ENCODE measurements at regions not wholly inside any gene's neighbourhood (a gene's known extent, or its start where the extent isn't known, plus 50 kb on each side); places are given as distances from the start of the nearest gene placed in this dataset.

- DNase-seq: peak in 3 of 7 donors; percentile 11 to 16 (median 12)
- TF ChIP-seq CTCF (IDR thresholded peaks at IDR 0.05): no peak
- TF ChIP-seq POLR2A (IDR thresholded peaks at IDR 0.05): no peak
- WGBS, 4 donors: 30 to 44% (median 38%) methylated on average over 10 of the region's 10 CpGs
- Histone ChIP-seq H3K9me3 (replicated peaks in 1 of 3) (no peaks in the 10 kb centered on the region), H3K27me3 (no peaks in the 10 kb centered on the region), H3K27ac (peak overlapping the region in 1 of 5 donors; percentile 29), H3K4me1 (replicated peaks in 1 of 2) (no peaks in the 10 kb centered on the region), H3K36me3 (replicated peaks in 1 of 2) (no peaks in the 10 kb centered on the region), H3K4me3 (no peak overlapping the region)
- intact Hi-C loops (cut with DNase I): no loop called here
These were observed 135.0 kb downstream of the FOXA2 start for GRCh38 chr20:22449188-22449973.

- intact Hi-C loops (cut with DNase I): no loop called here
- Histone ChIP-seq H3K27ac (no peak overlapping the region), H3K27me3 (no peaks in the 10 kb centered on the region), H3K9me3 (replicated peaks in 1 of 3) (no peaks in the 10 kb centered on the region), H3K4me3 (no peak overlapping the region), H3K36me3 (replicated peaks in 1 of 2) (no peaks in the 10 kb centered on the region), H3K4me1 (replicated peaks in 1 of 2) (no peaks in the 10 kb centered on the region)
- WGBS, 4 donors: 9 to 27% (median 11%) methylated on average over 1 of the region's 1 CpG
- TF ChIP-seq CTCF (IDR thresholded peaks at IDR 0.05) (no peak), POLR2A (IDR thresholded peaks at IDR 0.05) (no peak)
- DNase-seq: no peak
These were observed 137.0 kb downstream of the FOXA2 start for GRCh38 chr20:22447447-22447778.

GRCh38 chr20:22446613-22447446 lies 137.5 kb downstream of the FOXA2 start:
- H3K27me3 ChIP-seq: no peaks in the 10 kb centered on the region
- no peaks in the 10 kb centered on the region for H3K4me1 ChIP-seq (replicated peaks in 1 of 2)
- no peak overlapping the region for H3K4me3 ChIP-seq
- intact Hi-C loops (cut with DNase I): no loop called here
- no peak overlapping the region for H3K27ac ChIP-seq
- WGBS, 4 donors: 53 to 58% (median 54%) methylated on average over 5 of the region's 5 CpGs
- DNase-seq: peak in 2 of 7 donors; percentile 12 to 26
- TF ChIP-seq CTCF (IDR thresholded peaks at IDR 0.05) (no peak), POLR2A (IDR thresholded peaks at IDR 0.05) (no peak)
- no peaks in the 10 kb centered on the region for H3K9me3 ChIP-seq (replicated peaks in 1 of 3)
- no peaks in the 10 kb centered on the region for H3K36me3 ChIP-seq (replicated peaks in 1 of 2)

GRCh38 chr20:22442318-22442717 lies 142.1 kb downstream of the FOXA2 start:
- no peaks in the 10 kb centered on the region for H3K4me1 ChIP-seq (replicated peaks in 1 of 2)
- intact Hi-C loops (cut with DNase I): no loop called here
- H3K4me3 ChIP-seq: no peak overlapping the region
- WGBS, 4 donors: 88 to 94% (median 90%) methylated on average over 7 of the region's 7 CpGs
- DNase-seq: no peak
- no peaks in the 10 kb centered on the region for H3K9me3 ChIP-seq (replicated peaks in 1 of 3)
- H3K27ac ChIP-seq: no peak overlapping the region
- H3K27me3 ChIP-seq: no peaks in the 10 kb centered on the region
- H3K36me3 ChIP-seq (replicated peaks in 1 of 2): no peaks in the 10 kb centered on the region
- TF ChIP-seq CTCF (IDR thresholded peaks at IDR 0.05) (no peak), POLR2A (IDR thresholded peaks at IDR 0.05) (no peak)
